Astrocyte of the cerebellum (primary cell): ENCODE measurements at regions not wholly inside any gene's neighbourhood (a gene's known extent, or its start where the extent isn't known, plus 50 kb on each side); places are given as distances from the start of the nearest gene placed in this dataset.

Experiments used
- DNase-seq: peaks from one replicate; pipeline ENCODE4 v3.0.0-alpha.2; 2011; ENCODE audit warnings: low read depth
- H3K4me3 ChIP-seq: 2 replicates; pipeline ENCODE4 v1.5.1; 2011; ENCODE audit warnings: mild to moderate bottlenecking, low read depth, low read length, moderate library complexity
- CTCF ChIP-seq: IDR thresholded peaks from 2 replicates; pipeline ENCODE4 v1.5.1; 2012; ENCODE audit warnings: low read length, low read depth, moderate library complexity, mild to moderate bottlenecking; ENCODE audit errors: missing control alignments
- in situ Hi-C: cut with HindIII; loops from 2 replicates; pipeline ENCODE4 v1.10.0; 2017; ENCODE audit warnings: low sequenced_read_pairs

GRCh38 chr22:27680636-27681035 lies 120.9 kb downstream of the MN1 start:
- H3K4me3 ChIP-seq = no peak overlapping the region
- TF ChIP-seq CTCF = no peak
- in situ Hi-C loops = no loop called here
- no peak for DNase-seq

GRCh38 chr22:27681037-27681436 lies 120.5 kb downstream of the MN1 start:
- in situ Hi-C loops = no loop called here
- DNase-seq = no peak
- TF ChIP-seq CTCF = no peak
- H3K4me3 ChIP-seq = no peak overlapping the region

- in situ Hi-C loops = no loop called here
- peak; percentile 35 for TF ChIP-seq CTCF
- no peak for DNase-seq
- H3K4me3 ChIP-seq = no peak overlapping the region
Measured at GRCh38 chr22:27682437-27682836, 119.1 kb downstream of the MN1 start.

GRCh38 chr22:27684901-27685300 lies 116.7 kb downstream of the MN1 start:
- DNase-seq = no peak
- TF ChIP-seq CTCF = no peak
- in situ Hi-C loops = no loop called here
- no peak overlapping the region for H3K4me3 ChIP-seq

- in situ Hi-C loops = no loop called here
- DNase-seq = no peak
- TF ChIP-seq CTCF = no peak
- H3K4me3 ChIP-seq = no peak overlapping the region
Measured at GRCh38 chr22:27685515-27685914, 116.0 kb downstream of the MN1 start.

- no peak overlapping the region for H3K4me3 ChIP-seq
- no peak for DNase-seq
- no peak for TF ChIP-seq CTCF
- in situ Hi-C loops = no loop called here
Measured at GRCh38 chr22:27685970-27686369, 115.6 kb downstream of the MN1 start.

- DNase-seq = no peak
- H3K4me3 ChIP-seq = no peak overlapping the region
- TF ChIP-seq CTCF = no peak
- in situ Hi-C loops = no loop called here
Measured at GRCh38 chr22:27686534-27686933, 115.0 kb downstream of the MN1 start.
